ENCODE measurements at regions not wholly inside any gene's neighbourhood (a gene's known extent, or its start where the extent isn't known, plus 50 kb on each side); places are given as distances from the start of the nearest gene placed in this dataset.

DNA sequence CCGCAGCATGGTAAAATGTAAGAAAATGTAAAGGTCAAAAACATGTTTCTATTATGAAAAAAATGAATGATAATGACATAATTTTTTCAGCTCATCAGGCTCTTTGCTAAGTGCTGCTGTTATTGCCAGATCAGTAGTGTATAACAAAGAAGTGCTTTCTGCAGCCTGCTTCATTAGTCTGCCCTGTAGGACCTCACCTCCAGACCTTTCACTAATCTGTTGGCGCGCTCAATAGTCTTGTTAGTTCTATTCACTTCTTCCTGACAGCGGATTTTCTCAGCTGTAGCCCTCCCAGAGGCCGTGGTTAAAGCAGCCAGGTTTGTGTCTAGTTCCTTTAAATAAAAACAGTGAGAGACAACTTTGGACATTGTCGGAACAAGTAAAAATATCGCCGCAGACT is 97.7 kb downstream of the CDCA7 start:
- H3K4me1 Mint-ChIP-seq = peaks cover 0 to 1% of the 10 kb centered on the region in 2 donors
- H3K9me3 Mint-ChIP-seq = no peaks in the 10 kb centered on the region
- H3K27me3 Mint-ChIP-seq = peaks cover 35 to 44% of the 10 kb centered on the region in 2 donors
- no peak overlapping the region for H3K4me3 Mint-ChIP-seq
- no peaks in the 10 kb centered on the region for H3K36me3 Mint-ChIP-seq
- ATAC-seq (replicated peaks) (no peak), DNase-seq (no peak)
- H3K27ac Mint-ChIP-seq = no peak overlapping the region

DNA sequence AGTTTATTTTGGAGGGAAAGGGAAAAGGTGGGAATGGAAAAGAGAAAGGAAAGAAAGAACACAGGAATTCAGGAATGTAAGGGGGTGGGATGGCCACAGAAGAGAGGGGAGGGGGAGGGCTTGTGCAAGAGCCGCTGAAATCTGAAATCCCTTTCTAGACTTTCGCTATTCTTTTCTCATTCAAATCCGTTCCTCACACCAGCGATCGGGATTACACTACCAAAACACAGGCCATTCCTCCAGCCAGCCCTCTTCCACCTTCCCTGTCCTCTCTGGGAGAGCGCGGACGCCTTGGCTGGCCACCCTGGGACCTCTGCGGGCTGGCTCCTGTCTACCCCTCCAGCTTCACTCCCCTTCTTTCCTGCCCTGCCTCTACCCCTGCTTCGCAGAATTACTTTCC is 102.3 kb downstream of the CDCA7 start:
- no peaks in the 10 kb centered on the region for H3K9me3 Mint-ChIP-seq
- DNase-seq (no peak), ATAC-seq (replicated peaks) (no peak)
- H3K27ac Mint-ChIP-seq = no peak overlapping the region
- H3K36me3 Mint-ChIP-seq = no peaks in the 10 kb centered on the region
- peaks cover 26 to 37% of the 10 kb centered on the region in 2 donors for H3K27me3 Mint-ChIP-seq
- H3K4me3 Mint-ChIP-seq = no peak overlapping the region
- H3K4me1 Mint-ChIP-seq = no peaks in the 10 kb centered on the region

- Mint-ChIP-seq H3K27me3 (peaks cover 26 to 37% of the 10 kb centered on the region in 2 donors), H3K4me3 (no peak overlapping the region), H3K36me3 (no peaks in the 10 kb centered on the region), H3K27ac (no peak overlapping the region), H3K4me1 (no peaks in the 10 kb centered on the region), H3K9me3 (no peaks in the 10 kb centered on the region)
- ATAC-seq (replicated peaks) (no peak), DNase-seq (no peak)
Measured at GRCh38 chr2:173457366-173457765, 102.7 kb downstream of the CDCA7 start.

DNA sequence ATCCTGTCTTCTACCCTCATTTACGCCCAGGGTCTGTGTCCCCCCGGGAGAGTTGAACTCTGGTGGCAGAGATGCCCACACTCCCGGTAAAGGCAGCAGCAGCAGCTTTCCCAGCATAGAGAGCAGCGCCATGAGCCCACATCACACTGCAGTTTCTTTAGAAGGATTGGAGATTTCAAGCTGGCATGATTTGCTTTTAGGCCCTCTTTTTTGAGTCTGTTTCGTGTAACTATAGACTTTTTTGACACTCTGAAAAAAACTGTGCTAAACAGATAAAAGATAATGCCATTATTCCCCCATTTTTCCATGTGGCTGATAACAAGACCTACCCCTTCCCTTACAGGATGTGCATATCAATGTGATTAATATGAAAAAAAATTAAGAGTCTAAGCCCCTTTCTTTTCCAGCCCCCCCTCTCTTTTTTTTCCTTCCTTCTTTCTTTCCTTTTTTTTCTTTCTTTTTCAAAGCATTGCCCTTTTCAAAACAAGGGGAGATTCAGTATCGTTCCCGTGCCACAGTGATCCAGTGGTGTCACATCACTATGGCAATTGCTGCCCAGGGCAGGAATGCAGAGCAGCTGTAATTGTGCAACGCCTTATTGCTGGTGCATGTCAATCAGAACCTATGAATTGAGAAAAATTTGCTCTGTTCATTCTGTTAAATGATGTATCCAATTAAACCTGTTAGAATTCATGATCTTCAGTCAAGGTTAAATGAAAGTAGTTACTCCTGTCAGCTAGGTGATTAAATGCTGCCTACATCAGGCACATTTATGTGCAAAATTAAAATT is 104.5 kb downstream of the CDCA7 start:
- Mint-ChIP-seq H3K4me3 (no peak overlapping the region), H3K36me3 (no peaks in the 10 kb centered on the region), H3K27me3 (peaks cover 24 to 38% of the 10 kb centered on the region in 2 donors), H3K9me3 (no peaks in the 10 kb centered on the region), H3K4me1 (no peaks in the 10 kb centered on the region), H3K27ac (no peak overlapping the region)
- DNase-seq (no peak), ATAC-seq (replicated peaks) (no peak)

GRCh38 chr2:173462892-173463840 is 108.5 kb downstream of the CDCA7 start:
- no peaks in the 10 kb centered on the region for H3K36me3 Mint-ChIP-seq
- H3K4me1 Mint-ChIP-seq = no peaks in the 10 kb centered on the region
- peaks cover 6 to 17% of the 10 kb centered on the region in 2 donors for H3K27me3 Mint-ChIP-seq
- DNase-seq (no peak), ATAC-seq (replicated peaks) (no peak)
- H3K27ac Mint-ChIP-seq = no peak overlapping the region
- H3K4me3 Mint-ChIP-seq = no peak overlapping the region
- H3K9me3 Mint-ChIP-seq = no peaks in the 10 kb centered on the region

GRCh38 chr2:173463846-173464245 is 109.2 kb downstream of the CDCA7 start:
- Mint-ChIP-seq H3K4me1 (no peaks in the 10 kb centered on the region), H3K36me3 (no peaks in the 10 kb centered on the region), H3K9me3 (no peaks in the 10 kb centered on the region), H3K27ac (no peak overlapping the region), H3K27me3 (peaks cover 6 to 17% of the 10 kb centered on the region in 2 donors), H3K4me3 (no peak overlapping the region)
- no peak for ATAC-seq (replicated peaks)
- DNase-seq = no peak

GRCh38 chr2:173467751-173468150 is 113.1 kb downstream of the CDCA7 start:
- Mint-ChIP-seq H3K9me3 (peaks cover 0 to 2% of the 10 kb centered on the region in 2 donors), H3K4me3 (no peak overlapping the region), H3K36me3 (no peaks in the 10 kb centered on the region), H3K27ac (no peak overlapping the region), H3K27me3 (peaks cover 14 to 17% of the 10 kb centered on the region in 2 donors), H3K4me1 (no peaks in the 10 kb centered on the region)
- no peak for ATAC-seq (replicated peaks)
- no peak for DNase-seq

DNA sequence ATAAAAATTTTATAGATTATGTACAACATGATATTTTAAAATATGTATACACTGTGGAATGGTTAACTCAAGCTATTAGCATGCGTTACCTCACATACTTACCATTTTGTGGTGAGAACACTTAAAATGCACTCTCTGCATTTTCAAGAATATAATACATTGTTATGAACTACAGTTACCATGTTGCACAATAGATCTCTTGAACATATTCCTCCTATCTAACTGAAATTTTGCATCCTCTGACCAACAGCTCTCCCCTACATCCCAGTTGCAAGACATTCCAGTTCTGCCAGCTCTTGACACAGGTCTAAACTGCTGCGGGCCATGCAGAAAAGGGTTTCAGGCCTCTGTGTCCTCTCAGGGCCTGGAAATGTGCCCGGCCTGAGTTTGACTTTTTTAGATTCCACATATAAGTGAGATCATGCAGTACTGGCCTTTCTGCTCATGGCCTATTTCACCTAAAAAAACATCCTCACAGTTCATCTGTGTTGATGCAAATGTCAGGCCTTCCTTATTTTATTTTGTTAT is 113.7 kb downstream of the CDCA7 start:
- DNase-seq (no peak), ATAC-seq (replicated peaks) (no peak)
- Mint-ChIP-seq H3K4me3 (no peak overlapping the region), H3K9me3 (peaks cover 0 to 2% of the 10 kb centered on the region in 2 donors), H3K27ac (no peak overlapping the region), H3K36me3 (no peaks in the 10 kb centered on the region), H3K27me3 (peaks cover 10 to 12% of the 10 kb centered on the region in 2 donors), H3K4me1 (no peaks in the 10 kb centered on the region)

DNA sequence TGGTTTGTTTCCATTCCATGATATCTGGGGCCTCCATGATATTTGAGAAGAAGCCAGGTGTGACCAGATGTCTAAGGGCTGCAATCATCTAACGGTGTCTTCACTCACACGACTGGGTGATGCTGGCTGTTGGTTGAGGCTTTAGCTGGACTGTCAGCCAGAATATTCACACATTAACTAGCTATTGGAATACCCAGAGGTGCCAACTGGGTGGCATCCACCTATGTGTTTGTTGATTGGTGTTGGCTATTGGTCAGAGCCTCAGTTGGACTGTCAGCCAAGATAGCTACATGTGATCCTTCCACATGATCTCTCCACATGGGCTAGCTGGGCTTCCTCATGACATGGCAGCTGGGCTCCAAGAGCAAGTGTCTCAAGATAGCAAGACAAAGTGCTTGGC is 117.4 kb downstream of the CDCA7 start:
- Mint-ChIP-seq H3K9me3 (peaks cover 0 to 2% of the 10 kb centered on the region in 2 donors), H3K4me3 (no peak overlapping the region), H3K4me1 (no peaks in the 10 kb centered on the region), H3K27me3 (peaks cover 18% of the 10 kb centered on the region in 2 donors), H3K36me3 (no peaks in the 10 kb centered on the region), H3K27ac (no peak overlapping the region)
- DNase-seq (no peak), ATAC-seq (replicated peaks) (no peak)

GRCh38 chr2:173483137-173483536 is 128.5 kb downstream of the CDCA7 start:
- ATAC-seq (replicated peaks) (no peak), DNase-seq (no peak)
- Mint-ChIP-seq H3K27me3 (peaks cover 0 to 3% of the 10 kb centered on the region in 2 donors), H3K4me1 (no peaks in the 10 kb centered on the region), H3K4me3 (no peak overlapping the region), H3K9me3 (no peaks in the 10 kb centered on the region), H3K27ac (no peak overlapping the region), H3K36me3 (no peaks in the 10 kb centered on the region)

GRCh38 chr2:173488861-173489260 is 134.2 kb downstream of the CDCA7 start:
- peaks cover 0 to 17% of the 10 kb centered on the region in 2 donors for H3K27me3 Mint-ChIP-seq
- no peaks in the 10 kb centered on the region for H3K4me1 Mint-ChIP-seq
- no peaks in the 10 kb centered on the region for H3K9me3 Mint-ChIP-seq
- no peak overlapping the region for H3K4me3 Mint-ChIP-seq
- no peak for ATAC-seq (replicated peaks)
- DNase-seq = no peak
- no peak overlapping the region for H3K27ac Mint-ChIP-seq
- no peaks in the 10 kb centered on the region for H3K36me3 Mint-ChIP-seq

GRCh38 chr2:173491418-173491817 is 136.7 kb downstream of the CDCA7 start:
- no peaks in the 10 kb centered on the region for H3K9me3 Mint-ChIP-seq
- H3K36me3 Mint-ChIP-seq = no peaks in the 10 kb centered on the region
- DNase-seq (no peak), ATAC-seq (replicated peaks) (no peak)
- H3K27ac Mint-ChIP-seq = no peak overlapping the region
- H3K27me3 Mint-ChIP-seq = peaks cover 0 to 17% of the 10 kb centered on the region in 2 donors
- no peaks in the 10 kb centered on the region for H3K4me1 Mint-ChIP-seq
- no peak overlapping the region for H3K4me3 Mint-ChIP-seq

- no peak for DNase-seq
- H3K27ac Mint-ChIP-seq = no peak overlapping the region
- peaks cover 0 to 6% of the 10 kb centered on the region in 2 donors for H3K27me3 Mint-ChIP-seq
- H3K36me3 Mint-ChIP-seq = no peaks in the 10 kb centered on the region
- ATAC-seq (replicated peaks) = no peak
- H3K9me3 Mint-ChIP-seq = no peaks in the 10 kb centered on the region
- H3K4me3 Mint-ChIP-seq = no peak overlapping the region
- H3K4me1 Mint-ChIP-seq = no peaks in the 10 kb centered on the region
Measured at GRCh38 chr2:173493874-173494273, 139.2 kb downstream of the CDCA7 start.

- H3K36me3 Mint-ChIP-seq = no peaks in the 10 kb centered on the region
- H3K27me3 Mint-ChIP-seq = peaks cover 4 to 5% of the 10 kb centered on the region in 2 donors
- H3K9me3 Mint-ChIP-seq = peaks cover 0 to 3% of the 10 kb centered on the region in 2 donors
- DNase-seq (no peak), ATAC-seq (replicated peaks) (no peak)
- H3K4me3 Mint-ChIP-seq = no peak overlapping the region
- no peak overlapping the region for H3K27ac Mint-ChIP-seq
- H3K4me1 Mint-ChIP-seq = no peaks in the 10 kb centered on the region
Measured at GRCh38 chr2:173496746-173497145, 142.1 kb downstream of the CDCA7 start.

Data from stimulated activated naive B cell treated with anti-CD40 and anti-IgM and Interleukin-4, amounts not matched to agents 10 μg/mL and 1 μg/mL and 100 μg/mL, for 72 hours (primary cell).